SU-DHL-6 (cell line): ENCODE measurements at regions not wholly inside any gene's neighbourhood (a gene's known extent, or its start where the extent isn't known, plus 50 kb on each side); places are given as distances from the start of the nearest gene placed in this dataset.

Source experiments
- EZH2phosphoT487 ChIP-seq: fragments of 200-600 bp; sonication (generic), shearing (Covaris generic); conservative IDR thresholded peaks from 2 replicates; pipeline ENCODE4 v1.6.1; 2018; ENCODE audit warnings: mild to moderate bottlenecking, antibody characterized with exemption, low read length, moderate library complexity, mixed read lengths
- TF ChIP-seq, protein P1 (sequence below): fragments of 200-600 bp; sonication (generic); IDR thresholded peaks from one replicate; pipeline ENCODE4 v1.5.1; 2017; ENCODE audit warnings: antibody characterized with exemption, mild to moderate bottlenecking, low read length, moderate library complexity; ENCODE audit not compliant: insufficient read depth, poor library complexity, severe bottlenecking

DNA sequence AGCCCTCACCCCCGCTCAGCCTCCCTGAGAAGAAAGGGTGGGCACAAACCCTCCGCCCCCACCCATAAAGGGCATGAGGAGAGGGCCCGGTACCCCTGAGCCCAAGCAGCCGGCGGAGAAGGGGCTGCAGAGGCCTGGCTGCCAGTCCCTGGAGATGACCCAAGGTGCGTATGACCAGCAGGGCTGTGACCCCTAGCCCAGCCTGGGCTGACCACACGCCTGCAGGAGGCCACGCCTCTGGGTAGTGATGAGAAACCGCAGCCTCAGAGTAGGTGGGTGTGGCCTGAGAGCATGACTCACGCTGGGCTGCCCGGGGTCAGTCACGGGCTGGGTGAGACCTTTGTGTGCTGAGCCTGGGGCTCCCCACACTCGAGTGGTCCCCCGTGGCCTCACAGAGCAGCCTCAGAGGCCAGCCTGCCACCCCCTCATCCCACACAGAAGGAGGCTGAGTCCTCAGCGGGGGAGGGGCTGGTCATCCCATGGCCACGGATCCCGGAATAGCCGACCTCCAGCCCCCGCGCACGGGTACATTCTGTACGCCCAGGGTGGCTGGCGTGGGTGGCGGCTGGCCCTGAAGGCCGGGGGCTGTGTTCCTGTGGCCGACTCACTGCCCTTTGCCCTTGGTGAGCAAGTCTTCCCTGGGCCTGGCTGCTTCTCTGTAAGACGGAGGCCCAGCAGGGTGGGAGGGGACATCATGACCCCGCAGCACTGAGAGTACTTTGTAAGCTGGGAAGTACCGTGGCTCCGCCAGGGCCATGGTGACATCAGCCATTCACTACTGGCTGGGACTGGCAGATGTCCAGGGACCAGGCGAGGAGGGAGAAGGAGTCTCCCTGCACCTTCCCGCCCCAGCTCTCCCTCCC is 110.8 kb upstream of the OTOS start:
- TF ChIP-seq, protein P1, sequence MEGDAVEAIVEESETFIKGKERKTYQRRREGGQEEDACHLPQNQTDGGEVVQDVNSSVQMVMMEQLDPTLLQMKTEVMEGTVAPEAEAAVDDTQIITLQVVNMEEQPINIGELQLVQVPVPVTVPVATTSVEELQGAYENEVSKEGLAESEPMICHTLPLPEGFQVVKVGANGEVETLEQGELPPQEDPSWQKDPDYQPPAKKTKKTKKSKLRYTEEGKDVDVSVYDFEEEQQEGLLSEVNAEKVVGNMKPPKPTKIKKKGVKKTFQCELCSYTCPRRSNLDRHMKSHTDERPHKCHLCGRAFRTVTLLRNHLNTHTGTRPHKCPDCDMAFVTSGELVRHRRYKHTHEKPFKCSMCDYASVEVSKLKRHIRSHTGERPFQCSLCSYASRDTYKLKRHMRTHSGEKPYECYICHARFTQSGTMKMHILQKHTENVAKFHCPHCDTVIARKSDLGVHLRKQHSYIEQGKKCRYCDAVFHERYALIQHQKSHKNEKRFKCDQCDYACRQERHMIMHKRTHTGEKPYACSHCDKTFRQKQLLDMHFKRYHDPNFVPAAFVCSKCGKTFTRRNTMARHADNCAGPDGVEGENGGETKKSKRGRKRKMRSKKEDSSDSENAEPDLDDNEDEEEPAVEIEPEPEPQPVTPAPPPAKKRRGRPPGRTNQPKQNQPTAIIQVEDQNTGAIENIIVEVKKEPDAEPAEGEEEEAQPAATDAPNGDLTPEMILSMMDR, result no peak
- TF ChIP-seq EZH2phosphoT487, result no peak
